Vagina (tissue), 2 donors: ENCODE measurements at regions not wholly inside any gene's neighbourhood (a gene's known extent, or its start where the extent isn't known, plus 50 kb on each side); places are given as distances from the start of the nearest gene placed in this dataset.

ENCODE experiments used
- DNase-seq, 2 donors: peaks; one replicate each; pipeline ENCODE4 v3.0.0-alpha.2; 2017; ENCODE audit errors: extremely low spot score in 2 of 2
- H3K27ac ChIP-seq: fragments of 200-600 bp; sonication (generic); one replicate; pipeline ENCODE4 v1.5.1; 2019
- H3K27me3 ChIP-seq: fragments of 200-600 bp; sonication (generic); one replicate; pipeline ENCODE4 v1.5.1; 2019
- H3K36me3 ChIP-seq, 2 donors: fragments of 200-600 bp; sonication (generic); one replicate each; pipeline ENCODE4 v1.5.1; 2017 to 2019
- H3K4me1 ChIP-seq: fragments of 200-600 bp; sonication (generic); one replicate; pipeline ENCODE4 v1.5.1; 2019
- H3K4me3 ChIP-seq, 2 donors: fragments of 200-600 bp; sonication (generic); 1 replicate in 1 of 2; 2 replicates in 1 of 2; pipeline ENCODE4 v1.5.1; 2016 to 2019
- H3K9me3 ChIP-seq: fragments of 200-600 bp; sonication (generic); one replicate; pipeline ENCODE4 v1.5.1; 2019
- CTCF ChIP-seq, 3 experiments: fragments of 450-650 bp in 2 of 3; fragments of 200-600 bp in 1 of 3; sonication (generic) in 1 of 3; IDR thresholded peaks; one replicate each; pipeline ENCODE4 v1.5.1; 2017 to 2019; ENCODE audit warnings: antibody characterized with exemption in 3 of 3, mild to moderate bottlenecking in 2 of 3, moderate library complexity in 2 of 3
- POLR2A ChIP-seq, 2 donors: fragments of 450-650 bp; IDR thresholded peaks; one replicate each; pipeline ENCODE4 v1.6.1; 2017; ENCODE audit warnings: antibody characterized with exemption in 2 of 2, mild to moderate bottlenecking in 2 of 2, moderate library complexity in 2 of 2
- POLR2AphosphoS5 ChIP-seq, 2 donors: sonication (generic); formaldehyde crosslinking; IDR thresholded peaks; one replicate each; pipeline ENCODE4 v1.9.0; 2017; ENCODE audit warnings: antibody characterized with exemption in 2 of 2, mild to moderate bottlenecking in 2 of 2, low read depth in 1 of 2; ENCODE audit not compliant: insufficient read depth in 1 of 2
- intact Hi-C: fragments of 100-400 bp; cut with DNase I; formaldehyde crosslinking; loops from one replicate; pipeline ENCODE4 v1.15.1; 2023

GRCh38 chr5:125200866-125201373, 454.5 kb upstream of the ZNF608 start:
- no peaks in the 10 kb centered on the region for H3K36me3 ChIP-seq
- intact Hi-C loops = no loop called here
- TF ChIP-seq POLR2A (IDR thresholded peaks at IDR 0.05) = no peak
- no peak for TF ChIP-seq POLR2AphosphoS5 (IDR thresholded peaks at IDR 0.05; ENCODE audit: insufficient read depth in 1 of 2, low read depth in 1 of 2)
- no peak for TF ChIP-seq CTCF (IDR thresholded peaks at IDR 0.05)
- peak overlapping the region; percentile 20 to 31 for H3K4me3 ChIP-seq
- peaks cover 19% of the 10 kb centered on the region for H3K4me1 ChIP-seq
- H3K27ac ChIP-seq = no peak overlapping the region
- H3K9me3 ChIP-seq = no peaks in the 10 kb centered on the region
- no peaks in the 10 kb centered on the region for H3K27me3 ChIP-seq
- no peak for DNase-seq

- Histone ChIP-seq H3K27ac (no peak overlapping the region), H3K4me1 (peaks cover 19% of the 10 kb centered on the region), H3K4me3 (no peak overlapping the region), H3K36me3 (no peaks in the 10 kb centered on the region), H3K27me3 (no peaks in the 10 kb centered on the region), H3K9me3 (no peaks in the 10 kb centered on the region)
- no peak for TF ChIP-seq POLR2A (IDR thresholded peaks at IDR 0.05)
- TF ChIP-seq CTCF (IDR thresholded peaks at IDR 0.05) = no peak
- TF ChIP-seq POLR2AphosphoS5 (IDR thresholded peaks at IDR 0.05; ENCODE audit: insufficient read depth in 1 of 2, low read depth in 1 of 2) = no peak
- intact Hi-C loops = no loop called here
- no peak for DNase-seq
Observed at GRCh38 chr5:125201446-125202052, 455.1 kb upstream of the ZNF608 start.

DNA sequence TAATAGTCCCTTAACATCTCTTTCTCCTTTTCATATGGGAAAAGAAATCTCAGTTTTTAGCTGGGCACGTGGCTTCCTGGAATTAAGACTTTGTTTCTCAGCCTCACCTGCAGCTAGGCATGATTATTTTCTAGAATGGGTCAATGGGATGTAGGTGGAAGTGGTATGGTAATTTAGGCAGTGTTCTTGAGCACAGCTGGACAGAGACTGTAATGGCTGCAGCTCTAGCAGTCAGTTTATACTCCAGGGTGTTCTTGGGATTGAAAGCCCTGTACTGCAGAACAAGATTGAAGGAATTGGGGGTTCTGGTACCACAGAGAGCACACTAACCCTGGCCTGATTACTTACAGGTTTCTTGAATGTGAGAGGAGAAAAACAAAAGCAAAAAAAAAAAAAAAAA, 455.9 kb upstream of the ZNF608 start:
- intact Hi-C loops = no loop called here
- Histone ChIP-seq H3K9me3 (no peaks in the 10 kb centered on the region), H3K27me3 (no peaks in the 10 kb centered on the region), H3K36me3 (no peaks in the 10 kb centered on the region), H3K4me1 (peaks cover 19% of the 10 kb centered on the region), H3K27ac (no peak overlapping the region), H3K4me3 (no peak overlapping the region)
- no peak for DNase-seq
- TF ChIP-seq CTCF (IDR thresholded peaks at IDR 0.05) (no peak), POLR2A (IDR thresholded peaks at IDR 0.05) (no peak), POLR2AphosphoS5 (IDR thresholded peaks at IDR 0.05; ENCODE audit: insufficient read depth in 1 of 2, low read depth in 1 of 2) (no peak)

DNA sequence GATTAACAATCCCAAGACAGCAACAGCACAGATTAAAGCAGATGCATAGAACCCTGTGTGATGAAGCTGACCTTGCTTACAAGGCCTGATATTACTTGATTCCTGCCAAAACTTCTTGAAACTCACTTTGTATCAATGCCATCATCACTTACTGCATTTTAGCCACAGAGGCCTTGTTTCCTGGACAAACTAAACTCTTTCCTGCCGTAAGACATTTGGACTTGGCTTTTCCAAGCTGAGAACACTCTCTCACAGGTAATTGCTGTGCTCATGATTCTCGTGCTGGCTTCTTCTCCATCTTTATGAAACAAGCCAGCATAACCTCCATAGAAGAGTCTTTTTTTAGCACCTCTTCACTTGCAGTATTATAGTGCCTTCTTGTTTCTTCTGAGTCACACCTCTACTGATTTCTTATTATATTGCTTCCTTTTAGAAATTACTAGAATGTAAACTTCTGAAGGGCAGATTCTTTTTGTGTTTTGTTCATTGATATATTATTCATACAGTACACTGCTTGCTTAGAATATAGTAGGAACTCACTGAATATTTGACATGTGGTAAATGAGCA, 456.5 kb upstream of the ZNF608 start:
- Histone ChIP-seq H3K4me3 (no peak overlapping the region), H3K4me1 (peaks cover 19% of the 10 kb centered on the region), H3K27me3 (no peaks in the 10 kb centered on the region), H3K36me3 (no peaks in the 10 kb centered on the region), H3K9me3 (no peaks in the 10 kb centered on the region), H3K27ac (no peak overlapping the region)
- intact Hi-C loops = no loop called here
- no peak for DNase-seq
- no peak for TF ChIP-seq CTCF (IDR thresholded peaks at IDR 0.05)
- no peak for TF ChIP-seq POLR2A (IDR thresholded peaks at IDR 0.05)
- TF ChIP-seq POLR2AphosphoS5 (IDR thresholded peaks at IDR 0.05; ENCODE audit: insufficient read depth in 1 of 2, low read depth in 1 of 2) = no peak

- Histone ChIP-seq H3K27me3 (no peaks in the 10 kb centered on the region), H3K36me3 (no peaks in the 10 kb centered on the region), H3K4me1 (peaks cover 10% of the 10 kb centered on the region), H3K4me3 (no peak overlapping the region), H3K9me3 (no peaks in the 10 kb centered on the region), H3K27ac (no peak overlapping the region)
- no peak for DNase-seq
- intact Hi-C loops = no loop called here
- TF ChIP-seq POLR2A (IDR thresholded peaks at IDR 0.05) = no peak
- TF ChIP-seq CTCF (IDR thresholded peaks at IDR 0.05) = no peak
- TF ChIP-seq POLR2AphosphoS5 (IDR thresholded peaks at IDR 0.05; ENCODE audit: insufficient read depth in 1 of 2, low read depth in 1 of 2) = no peak
Observed at GRCh38 chr5:125203912-125204311, 457.5 kb upstream of the ZNF608 start.
